Tibial nerve (tissue), 4 donors: ENCODE measurements at regions not wholly inside any gene's neighbourhood (a gene's known extent, or its start where the extent isn't known, plus 50 kb on each side); places are given as distances from the start of the nearest gene placed in this dataset.
"Not testable (repeated sequence)": the region's sequence is repeated elsewhere in the genome, so short reads cannot be mapped to it uniquely, and the experiment has no call there.

Source experiments
- DNase-seq, 2 donors: peaks; one replicate each; pipeline ENCODE4 v3.0.0-alpha.2; 2019; ENCODE audit warnings: low spot score in 2 of 2
- H3K27ac ChIP-seq, 4 donors: fragments of 200-600 bp; sonication (generic) in 3 of 4; one replicate each; pipeline ENCODE4 v1.5.1; 2017 to 2019; ENCODE audit warnings: mild to moderate bottlenecking in 1 of 4
- H3K27me3 ChIP-seq, 2 donors: fragments of 200-600 bp; sonication (generic) in 1 of 2; one replicate each; pipeline versions ENCODE4 v1.5.1 to v1.6.0; 2017 to 2019
- H3K36me3 ChIP-seq, 3 donors: fragments of 200-600 bp; sonication (generic); one replicate each; pipeline ENCODE4 v1.5.1; 2018 to 2019
- H3K4me1 ChIP-seq, 4 donors: fragments of 200-600 bp; sonication (generic) in 3 of 4; one replicate each; pipeline ENCODE4 v1.5.1; 2017 to 2019
- H3K4me3 ChIP-seq, 4 donors: fragments of 200-600 bp; sonication (generic) in 3 of 4; one replicate each; pipeline ENCODE4 v1.5.1; 2017 to 2019; ENCODE audit warnings: mild to moderate bottlenecking in 1 of 4, moderate library complexity in 1 of 4
- H3K9me3 ChIP-seq, 4 donors: fragments of 200-600 bp; sonication (generic) in 3 of 4; one replicate each; pipeline ENCODE4 v1.5.1; 2017 to 2019
- CTCF ChIP-seq, 5 experiments: fragments of 200-600 bp in 3 of 5; fragments of 450-650 bp in 2 of 5; sonication (generic) in 3 of 5; IDR thresholded peaks; one replicate each; pipeline ENCODE4 v1.5.1; 2016 to 2019; ENCODE audit warnings: antibody characterized with exemption in 5 of 5, mild to moderate bottlenecking in 3 of 5, moderate library complexity in 2 of 5
- EP300 ChIP-seq, 2 donors: sonication (generic); formaldehyde crosslinking; IDR thresholded peaks; one replicate each; pipeline ENCODE4 v1.6.1; 2017; ENCODE audit warnings: antibody characterized with exemption in 2 of 2, mild to moderate bottlenecking in 1 of 2
- POLR2A ChIP-seq, 2 donors: fragments of 450-650 bp; IDR thresholded peaks; one replicate each; pipeline ENCODE4 v1.6.1; 2017; ENCODE audit warnings: antibody characterized with exemption in 2 of 2, mild to moderate bottlenecking in 2 of 2, moderate library complexity in 2 of 2
- WGBS, 2 donors: methylation state at CpG; one replicate each; pipeline ENCODE4 v1.1.5; 2018; 5-methylcytosine and 5-hydroxymethylcytosine counted together

GRCh38 chr3:40753291-40753770, 228.6 kb downstream of the ZNF621 start:
- TF ChIP-seq POLR2A (IDR thresholded peaks at IDR 0.05) (no peak), CTCF (IDR thresholded peaks at IDR 0.05) (no peak), EP300 (IDR thresholded peaks at IDR 0.05) (no peak)
- Histone ChIP-seq H3K4me3 (no peak overlapping the region), H3K36me3 (no peaks in the 10 kb centered on the region), H3K4me1 (no peaks in the 10 kb centered on the region), H3K9me3 (no peaks in the 10 kb centered on the region), H3K27me3 (no peaks in the 10 kb centered on the region), H3K27ac (no peak overlapping the region)
- DNase-seq: no peak

GRCh38 chr3:40753951-40754350, 229.2 kb downstream of the ZNF621 start:
- WGBS, 2 donors: 64 to 89% methylated on average over 3 of the region's 3 CpGs
- no peak overlapping the region for H3K4me3 ChIP-seq
- H3K27me3 ChIP-seq: no peaks in the 10 kb centered on the region
- H3K36me3 ChIP-seq: no peaks in the 10 kb centered on the region
- H3K9me3 ChIP-seq: no peaks in the 10 kb centered on the region
- TF ChIP-seq EP300 (IDR thresholded peaks at IDR 0.05) (no peak), CTCF (IDR thresholded peaks at IDR 0.05) (no peak), POLR2A (IDR thresholded peaks at IDR 0.05) (no peak)
- H3K27ac ChIP-seq: no peak overlapping the region
- DNase-seq: no peak
- no peaks in the 10 kb centered on the region for H3K4me1 ChIP-seq

GRCh38 chr3:40754994-40755393, 230.2 kb downstream of the ZNF621 start:
- Histone ChIP-seq H3K4me3 (no peak overlapping the region), H3K27ac (no peak overlapping the region), H3K27me3 (no peaks in the 10 kb centered on the region), H3K4me1 (no peaks in the 10 kb centered on the region), H3K9me3 (no peaks in the 10 kb centered on the region), H3K36me3 (no peaks in the 10 kb centered on the region)
- TF ChIP-seq CTCF (IDR thresholded peaks at IDR 0.05) (no peak), EP300 (IDR thresholded peaks at IDR 0.05) (no peak), POLR2A (IDR thresholded peaks at IDR 0.05) (no peak)
- 71 to 74% methylated on average over 2 of the region's 2 CpGs for WGBS, 2 donors
- no peak for DNase-seq

- no peak overlapping the region for H3K27ac ChIP-seq
- peaks cover 0 to 3% (median 0%) of the 10 kb centered on the region in 4 donors for H3K9me3 ChIP-seq
- no peaks in the 10 kb centered on the region for H3K36me3 ChIP-seq
- DNase-seq: no peak
- H3K4me1 ChIP-seq: no peaks in the 10 kb centered on the region
- WGBS, 2 donors: 95 to 100% methylated on average over 1 of the region's 1 CpG
- H3K4me3 ChIP-seq: no peak overlapping the region
- H3K27me3 ChIP-seq: no peaks in the 10 kb centered on the region
- no peak for TF ChIP-seq POLR2A (IDR thresholded peaks at IDR 0.05)
- no peak for TF ChIP-seq EP300 (IDR thresholded peaks at IDR 0.05)
- no peak for TF ChIP-seq CTCF (IDR thresholded peaks at IDR 0.05)
These were observed 231.7 kb downstream of the ZNF621 start for GRCh38 chr3:40756500-40756899.

GRCh38 chr3:40762771-40763170, 238.0 kb downstream of the ZNF621 start:
- H3K36me3 ChIP-seq: not testable (repeated sequence)

GRCh38 chr3:40763807-40764206, 239.0 kb downstream of the ZNF621 start:
- no peaks in the 10 kb centered on the region for H3K27me3 ChIP-seq
- H3K9me3 ChIP-seq: peaks cover 0 to 10% (median 0%) of the 10 kb centered on the region in 4 donors
- no peak overlapping the region for H3K27ac ChIP-seq
- no peaks in the 10 kb centered on the region for H3K36me3 ChIP-seq
- WGBS, 2 donors: 88 to 91% methylated on average over 4 of the region's 4 CpGs
- no peak for DNase-seq
- TF ChIP-seq POLR2A (IDR thresholded peaks at IDR 0.05) (no peak), CTCF (IDR thresholded peaks at IDR 0.05) (no peak), EP300 (IDR thresholded peaks at IDR 0.05) (no peak)
- peaks cover 0 to 11% (median 0%) of the 10 kb centered on the region in 4 donors for H3K4me1 ChIP-seq
- H3K4me3 ChIP-seq: no peak overlapping the region

More at GRCh38 chr3:40762771-40763170, 238.0 kb downstream of the ZNF621 start:
- H3K4me3 ChIP-seq, H3K27me3 ChIP-seq, H3K27ac ChIP-seq, DNase-seq: not testable (repeated sequence)
- WGBS, 2 donors: 81 to 85% methylated on average over 1 of the region's 1 CpG
- H3K9me3 ChIP-seq: peaks cover 0 to 10% (median 0%) of the 10 kb centered on the region in 4 donors
- peaks cover 0 to 11% (median 0%) of the 10 kb centered on the region in 4 donors for H3K4me1 ChIP-seq
